ENCODE measurements at regions not wholly inside any gene's neighbourhood (a gene's known extent, or its start where the extent isn't known, plus 50 kb on each side); places are given as distances from the start of the nearest gene placed in this dataset.

DNA sequence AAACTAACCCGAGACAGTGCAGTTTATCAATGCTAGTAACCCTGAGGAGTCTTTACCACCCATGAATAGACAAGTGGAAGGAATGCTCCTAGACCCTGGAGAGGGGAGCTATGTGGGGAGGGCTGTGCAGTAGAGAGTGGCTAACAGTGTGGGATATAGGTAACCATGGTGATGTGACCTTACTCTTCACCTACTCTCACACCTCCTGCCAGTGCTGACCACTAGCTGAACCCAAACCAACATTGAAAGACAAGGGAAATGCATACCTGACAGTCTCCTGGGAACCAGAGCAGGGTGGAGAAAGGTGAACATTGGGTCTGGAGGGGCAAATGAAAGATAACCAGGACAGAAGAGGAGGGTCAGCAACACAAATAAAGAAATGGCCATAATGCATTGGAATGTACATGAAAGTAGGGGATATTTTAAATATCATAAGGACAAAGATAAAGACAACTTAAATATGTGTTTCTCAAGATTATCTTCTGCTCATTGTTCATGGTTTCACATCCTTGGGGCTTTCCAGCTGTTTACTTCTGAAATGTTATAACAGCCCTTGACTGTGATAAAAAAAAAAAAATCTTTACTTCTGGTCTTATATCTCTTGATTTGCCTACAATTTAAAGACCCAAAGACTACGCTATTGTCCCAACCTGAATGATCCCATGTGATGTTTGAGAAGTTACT is 983.3 kb upstream of the TENM4 start:
- TF ChIP-seq, protein P1, sequence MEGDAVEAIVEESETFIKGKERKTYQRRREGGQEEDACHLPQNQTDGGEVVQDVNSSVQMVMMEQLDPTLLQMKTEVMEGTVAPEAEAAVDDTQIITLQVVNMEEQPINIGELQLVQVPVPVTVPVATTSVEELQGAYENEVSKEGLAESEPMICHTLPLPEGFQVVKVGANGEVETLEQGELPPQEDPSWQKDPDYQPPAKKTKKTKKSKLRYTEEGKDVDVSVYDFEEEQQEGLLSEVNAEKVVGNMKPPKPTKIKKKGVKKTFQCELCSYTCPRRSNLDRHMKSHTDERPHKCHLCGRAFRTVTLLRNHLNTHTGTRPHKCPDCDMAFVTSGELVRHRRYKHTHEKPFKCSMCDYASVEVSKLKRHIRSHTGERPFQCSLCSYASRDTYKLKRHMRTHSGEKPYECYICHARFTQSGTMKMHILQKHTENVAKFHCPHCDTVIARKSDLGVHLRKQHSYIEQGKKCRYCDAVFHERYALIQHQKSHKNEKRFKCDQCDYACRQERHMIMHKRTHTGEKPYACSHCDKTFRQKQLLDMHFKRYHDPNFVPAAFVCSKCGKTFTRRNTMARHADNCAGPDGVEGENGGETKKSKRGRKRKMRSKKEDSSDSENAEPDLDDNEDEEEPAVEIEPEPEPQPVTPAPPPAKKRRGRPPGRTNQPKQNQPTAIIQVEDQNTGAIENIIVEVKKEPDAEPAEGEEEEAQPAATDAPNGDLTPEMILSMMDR (IDR thresholded peaks at IDR 0.05; ENCODE audit: insufficient read depth, low read length) = no peak
- TF ChIP-seq POLR2AphosphoS5 (IDR thresholded peaks at IDR 0.05; ENCODE audit: low read depth) (no peak), GABPA (IDR thresholded peaks at IDR 0.05; ENCODE audit: low read depth) (no peak), SPI1 (IDR thresholded peaks at IDR 0.05; ENCODE audit: borderline replicate concordance, low read depth) (no peak)
- TF ChIP-seq, protein P2, sequence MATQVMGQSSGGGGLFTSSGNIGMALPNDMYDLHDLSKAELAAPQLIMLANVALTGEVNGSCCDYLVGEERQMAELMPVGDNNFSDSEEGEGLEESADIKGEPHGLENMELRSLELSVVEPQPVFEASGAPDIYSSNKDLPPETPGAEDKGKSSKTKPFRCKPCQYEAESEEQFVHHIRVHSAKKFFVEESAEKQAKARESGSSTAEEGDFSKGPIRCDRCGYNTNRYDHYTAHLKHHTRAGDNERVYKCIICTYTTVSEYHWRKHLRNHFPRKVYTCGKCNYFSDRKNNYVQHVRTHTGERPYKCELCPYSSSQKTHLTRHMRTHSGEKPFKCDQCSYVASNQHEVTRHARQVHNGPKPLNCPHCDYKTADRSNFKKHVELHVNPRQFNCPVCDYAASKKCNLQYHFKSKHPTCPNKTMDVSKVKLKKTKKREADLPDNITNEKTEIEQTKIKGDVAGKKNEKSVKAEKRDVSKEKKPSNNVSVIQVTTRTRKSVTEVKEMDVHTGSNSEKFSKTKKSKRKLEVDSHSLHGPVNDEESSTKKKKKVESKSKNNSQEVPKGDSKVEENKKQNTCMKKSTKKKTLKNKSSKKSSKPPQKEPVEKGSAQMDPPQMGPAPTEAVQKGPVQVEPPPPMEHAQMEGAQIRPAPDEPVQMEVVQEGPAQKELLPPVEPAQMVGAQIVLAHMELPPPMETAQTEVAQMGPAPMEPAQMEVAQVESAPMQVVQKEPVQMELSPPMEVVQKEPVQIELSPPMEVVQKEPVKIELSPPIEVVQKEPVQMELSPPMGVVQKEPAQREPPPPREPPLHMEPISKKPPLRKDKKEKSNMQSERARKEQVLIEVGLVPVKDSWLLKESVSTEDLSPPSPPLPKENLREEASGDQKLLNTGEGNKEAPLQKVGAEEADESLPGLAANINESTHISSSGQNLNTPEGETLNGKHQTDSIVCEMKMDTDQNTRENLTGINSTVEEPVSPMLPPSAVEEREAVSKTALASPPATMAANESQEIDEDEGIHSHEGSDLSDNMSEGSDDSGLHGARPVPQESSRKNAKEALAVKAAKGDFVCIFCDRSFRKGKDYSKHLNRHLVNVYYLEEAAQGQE (IDR thresholded peaks at IDR 0.05; ENCODE audit: insufficient replicate concordance, low read depth) = no peak

Data from HL-60 (cell line).